ENCODE measurements at regions not wholly inside any gene's neighbourhood (a gene's known extent, or its start where the extent isn't known, plus 50 kb on each side); places are given as distances from the start of the nearest gene placed in this dataset.
A peak's percentile ranks its signal among the peaks of the same experiment; 100 is the strongest.

DNA sequence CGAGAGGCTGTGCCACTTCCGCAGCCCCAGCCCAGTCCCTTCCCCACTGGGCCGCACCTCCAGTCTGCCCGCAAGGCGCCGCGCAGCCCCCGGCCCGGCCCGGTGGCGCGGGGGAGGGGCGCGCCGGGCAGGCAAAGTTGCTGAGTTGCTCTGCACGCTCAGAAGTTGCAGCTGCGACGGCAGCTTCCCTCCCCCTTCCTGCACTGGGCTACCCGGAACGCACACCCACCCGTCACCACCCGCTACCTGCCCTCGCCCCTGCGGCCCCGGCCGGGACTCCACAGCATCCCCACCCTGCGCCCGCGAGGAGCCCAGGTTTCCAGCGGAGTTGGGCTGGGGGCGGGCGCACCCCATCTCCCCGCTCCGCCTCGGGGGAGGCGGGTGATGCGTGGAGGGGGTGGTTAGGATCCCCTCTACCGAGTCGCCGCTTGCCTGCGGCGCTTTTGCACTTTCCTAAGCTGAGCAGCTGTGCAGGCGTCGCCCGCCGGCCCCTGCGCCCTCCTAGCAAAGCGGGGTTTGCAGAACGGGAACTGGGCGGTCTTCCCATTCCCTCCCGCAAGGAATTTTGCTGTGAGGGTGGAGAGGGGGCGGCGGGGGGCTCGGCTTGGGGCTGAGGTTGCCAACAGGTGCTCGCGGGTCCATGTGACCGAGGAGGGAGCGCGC, 55.9 kb upstream of the RREB1 start:
- peak overlapping the region; percentile 53 for H3K4me3 ChIP-seq (ENCODE audit: low read length)
- DNase-seq (ENCODE audit: low read depth): no peak
- TF ChIP-seq, protein P1, sequence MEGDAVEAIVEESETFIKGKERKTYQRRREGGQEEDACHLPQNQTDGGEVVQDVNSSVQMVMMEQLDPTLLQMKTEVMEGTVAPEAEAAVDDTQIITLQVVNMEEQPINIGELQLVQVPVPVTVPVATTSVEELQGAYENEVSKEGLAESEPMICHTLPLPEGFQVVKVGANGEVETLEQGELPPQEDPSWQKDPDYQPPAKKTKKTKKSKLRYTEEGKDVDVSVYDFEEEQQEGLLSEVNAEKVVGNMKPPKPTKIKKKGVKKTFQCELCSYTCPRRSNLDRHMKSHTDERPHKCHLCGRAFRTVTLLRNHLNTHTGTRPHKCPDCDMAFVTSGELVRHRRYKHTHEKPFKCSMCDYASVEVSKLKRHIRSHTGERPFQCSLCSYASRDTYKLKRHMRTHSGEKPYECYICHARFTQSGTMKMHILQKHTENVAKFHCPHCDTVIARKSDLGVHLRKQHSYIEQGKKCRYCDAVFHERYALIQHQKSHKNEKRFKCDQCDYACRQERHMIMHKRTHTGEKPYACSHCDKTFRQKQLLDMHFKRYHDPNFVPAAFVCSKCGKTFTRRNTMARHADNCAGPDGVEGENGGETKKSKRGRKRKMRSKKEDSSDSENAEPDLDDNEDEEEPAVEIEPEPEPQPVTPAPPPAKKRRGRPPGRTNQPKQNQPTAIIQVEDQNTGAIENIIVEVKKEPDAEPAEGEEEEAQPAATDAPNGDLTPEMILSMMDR (conservative IDR thresholded peaks at IDR 0.05; ENCODE audit: low read depth, low read length): no peak

DNA sequence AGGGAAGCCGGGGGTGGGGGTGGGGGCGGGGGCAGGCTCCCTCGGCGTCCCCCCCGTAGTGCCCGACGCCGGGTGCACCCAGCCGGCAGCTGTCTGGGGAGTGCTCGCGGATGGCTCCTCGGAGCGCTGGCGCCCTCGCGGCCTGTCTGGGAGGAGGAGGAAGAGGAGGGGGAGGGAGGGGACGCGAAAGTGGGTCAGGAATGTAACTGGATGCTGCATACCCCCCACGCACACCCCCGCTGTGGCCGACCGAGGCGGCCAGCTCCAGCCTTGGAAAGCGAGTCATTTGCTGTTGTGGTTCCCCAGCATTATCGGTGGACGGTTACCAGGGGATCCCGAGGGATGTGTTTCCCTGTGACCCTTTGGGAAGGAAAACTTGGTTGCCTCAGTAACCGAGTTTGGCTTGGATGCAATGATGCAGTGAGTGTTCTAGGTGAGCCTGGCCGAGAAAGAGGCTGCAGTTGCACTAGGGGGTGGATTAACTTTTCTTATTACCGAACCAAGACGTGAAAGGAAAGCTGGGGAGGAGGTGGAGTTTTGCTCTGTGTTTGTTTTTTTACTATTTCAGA, 55.2 kb upstream of the RREB1 start:
- no peak for DNase-seq (ENCODE audit: low read depth)
- TF ChIP-seq, protein P1 (conservative IDR thresholded peaks at IDR 0.05; ENCODE audit: low read depth, low read length): no peak
- H3K4me3 ChIP-seq (ENCODE audit: low read length): peak overlapping the region; percentile 53

DNA sequence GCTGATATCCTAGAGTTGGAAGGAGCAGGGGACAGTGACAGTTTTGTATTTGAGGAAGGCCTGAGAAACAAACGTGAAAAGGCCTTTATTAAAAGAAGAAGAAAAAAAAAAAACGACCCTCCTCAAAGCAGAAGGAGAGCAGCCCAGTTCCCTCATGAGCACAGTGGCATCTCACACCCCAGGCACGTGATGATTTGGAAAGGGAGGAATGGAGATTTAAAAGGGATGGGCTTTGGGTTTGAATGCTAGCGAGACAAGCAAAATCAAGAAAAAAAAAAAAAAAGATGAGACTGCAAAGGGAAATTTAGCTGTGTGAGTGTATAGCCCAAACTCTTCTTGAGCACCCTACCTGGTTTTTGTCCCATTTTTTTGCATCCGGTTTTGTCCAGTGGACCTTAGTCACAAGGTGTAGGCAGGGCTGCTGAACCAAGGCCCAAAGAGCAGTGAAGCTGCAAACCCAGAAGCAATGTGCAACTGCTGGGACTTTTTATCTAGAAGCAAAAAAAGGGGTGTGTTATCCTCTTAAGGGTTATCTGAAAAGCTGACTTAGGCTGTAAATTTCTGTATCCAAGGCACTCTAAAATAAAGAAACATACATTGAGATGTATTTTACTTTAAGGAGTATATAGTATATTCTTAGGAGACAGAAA, 54.5 kb upstream of the RREB1 start:
- no peak overlapping the region for H3K4me3 ChIP-seq (ENCODE audit: low read length)
- DNase-seq (ENCODE audit: low read depth): no peak
- TF ChIP-seq, protein P1 (conservative IDR thresholded peaks at IDR 0.05; ENCODE audit: low read depth, low read length): no peak
